ENCODE measurements at regions not wholly inside any gene's neighbourhood (a gene's known extent, or its start where the extent isn't known, plus 50 kb on each side); places are given as distances from the start of the nearest gene placed in this dataset.
"Not testable (repeated sequence)": the region's sequence is repeated elsewhere in the genome, so short reads cannot be mapped to it uniquely, and the experiment has no call there.

DNA sequence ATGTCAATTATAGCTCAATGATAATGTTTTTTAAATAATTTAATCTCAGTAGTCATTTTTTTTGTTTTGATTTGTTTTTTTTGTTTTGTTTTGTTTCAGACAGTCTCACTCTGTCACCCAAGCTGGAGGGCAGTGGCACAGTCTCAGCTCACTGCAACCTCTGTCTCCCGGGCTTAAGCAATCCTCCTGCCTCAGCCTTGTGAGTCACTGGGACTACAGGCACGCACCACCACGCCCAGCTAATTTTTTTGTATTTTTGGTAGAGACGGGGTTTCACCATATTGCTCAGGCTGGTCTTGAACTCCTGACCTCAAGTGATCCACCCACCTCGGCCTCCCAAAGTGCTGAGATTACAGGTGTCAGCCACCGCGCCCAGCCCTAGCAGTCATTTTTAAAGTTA is 60.6 kb upstream of the RTL6 start:
- intact Hi-C loops (cut with micrococcal nuclease) = not testable (repeated sequence)

DNA sequence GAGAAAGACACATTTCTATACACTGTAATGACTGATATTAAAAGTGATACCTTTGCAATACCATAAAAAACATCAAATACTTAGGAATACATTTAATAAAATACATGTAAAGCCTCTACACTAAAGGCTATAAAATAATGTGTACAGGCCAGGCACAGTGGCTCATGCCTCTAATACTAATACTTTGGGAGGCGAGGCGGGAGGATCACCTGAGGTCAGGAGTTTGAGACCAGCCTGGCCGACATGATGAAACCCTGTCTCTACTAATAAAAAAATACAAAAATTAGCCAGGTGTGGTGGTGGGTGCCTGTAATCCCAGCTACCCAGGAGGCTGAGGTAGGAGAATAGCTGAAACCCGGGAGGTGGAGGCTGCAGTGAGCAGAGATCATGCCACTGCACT is 59.8 kb upstream of the RTL6 start:
- intact Hi-C loops (cut with micrococcal nuclease) = not testable (repeated sequence)

DNA sequence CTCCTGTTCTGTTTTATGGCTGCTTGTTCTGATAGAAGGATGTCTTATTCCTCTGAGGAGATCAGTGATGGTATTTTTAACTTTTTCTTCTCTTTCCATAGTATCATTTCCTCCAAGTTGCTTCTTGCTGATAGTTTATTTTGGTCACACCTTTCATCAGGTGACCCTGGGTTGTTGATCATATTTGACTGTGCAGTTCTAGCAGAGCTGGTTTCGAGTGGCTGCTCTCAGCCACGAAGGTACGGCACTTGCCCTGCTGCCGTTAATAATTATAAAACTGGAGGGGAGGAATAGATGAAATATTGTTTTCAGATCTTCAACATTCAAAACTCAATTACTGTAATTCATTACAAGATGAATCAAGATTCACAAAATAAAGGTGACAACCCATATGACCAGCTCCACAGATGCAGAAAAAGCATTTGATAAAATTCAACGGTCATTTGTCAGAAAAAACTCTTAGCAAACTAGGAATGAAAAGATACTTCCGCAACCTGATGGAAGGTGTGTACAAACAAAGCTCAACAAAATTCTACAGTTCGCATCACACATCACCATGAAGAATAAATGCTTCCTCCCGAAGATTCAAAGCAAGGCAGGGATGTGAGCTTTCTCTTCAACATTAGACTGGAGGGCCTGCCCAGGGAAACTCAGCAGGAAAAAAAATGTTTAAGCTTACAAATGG is 59.2 kb upstream of the RTL6 start:
- intact Hi-C loops (cut with micrococcal nuclease) = no loop called here

DNA sequence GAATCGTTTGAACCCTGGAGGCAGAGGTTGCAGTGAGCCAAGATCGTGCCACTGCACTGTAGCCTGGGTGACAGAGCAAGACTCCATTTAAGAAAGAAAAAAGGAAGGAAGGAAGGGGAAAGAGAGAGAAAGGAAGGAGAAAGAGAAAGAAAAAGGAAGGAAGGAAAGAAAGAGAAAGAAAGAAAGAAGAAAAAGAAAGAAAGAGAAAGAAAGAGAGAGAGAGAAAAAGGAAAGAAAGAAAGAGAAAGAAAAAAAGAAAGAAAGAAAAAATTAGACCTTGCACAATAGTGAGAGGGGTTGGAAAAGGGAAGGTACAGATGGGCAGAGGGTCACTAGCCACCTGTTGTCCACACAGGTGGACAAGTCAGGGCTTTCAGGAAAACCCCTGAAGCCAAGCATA is 57.6 kb upstream of the RTL6 start:
- intact Hi-C loops (cut with micrococcal nuclease) = no loop called here

GRCh38 chr22:44555046-44555445 is 57.0 kb upstream of the RTL6 start:
- intact Hi-C loops (cut with micrococcal nuclease) = no loop called here

GRCh38 chr22:44554411-44554810 is 56.4 kb upstream of the RTL6 start:
- intact Hi-C loops (cut with micrococcal nuclease) = no loop called here

GRCh38 chr22:44550711-44551491 is 52.9 kb upstream of the RTL6 start:
- intact Hi-C loops (cut with micrococcal nuclease) = no loop called here

GRCh38 chr22:44549701-44550100 is 51.7 kb upstream of the RTL6 start:
- intact Hi-C loops (cut with micrococcal nuclease) = no loop called here

- intact Hi-C loops (cut with micrococcal nuclease) = no loop called here
These were observed 50.9 kb upstream of the RTL6 start for GRCh38 chr22:44548981-44549380.
